GM12878 (cell line): ENCODE measurements at regions not wholly inside any gene's neighbourhood (a gene's known extent, or its start where the extent isn't known, plus 50 kb on each side); places are given as distances from the start of the nearest gene placed in this dataset.

Experiments
- ATAC-seq: fragments of 200-7000 bp; cut with Tn5 transposase; 3 replicates; pipeline ENCODE4 v1.9.1; 2020; ENCODE audit warnings: mild to moderate bottlenecking, moderate library complexity
- BruUV-seq: library from RNA; stranded (reverse); fragments of 400-500 nt; replicated peaks from 2 replicates; lab custom pipeline; 2021; lab: Mats Ljungman, UMichigan
- CTCF ChIA-PET: fragments of 300-600 bp; sonication (Branson Sonifier 250); formaldehyde crosslinking; extraction: SDS; loops from one replicate; lab custom pipeline; 2021; ENCODE audit warnings: inconsistent platforms; lab: Yijun Ruan, JAX
- POLR2A ChIA-PET: fragments of 350-600 bp; formaldehyde crosslinking; extraction: SDS; loops from one replicate; lab custom pipeline; 2021; ENCODE audit warnings: inconsistent platforms; lab: Charles Lee
- RAD21 ChIA-PET: fragments of 300-600 bp; sonication (Branson Sonifier 250); formaldehyde crosslinking; loops from one replicate; lab custom pipeline; 2023; ENCODE audit warnings: antibody characterized with exemption; ENCODE audit not compliant: unreplicated experiment; lab: Charles Lee
- SMC1A ChIA-PET: fragments of 300-600 bp; sonication (Branson Sonifier 250); formaldehyde crosslinking; loops from one replicate; lab custom pipeline; 2023; ENCODE audit not compliant: unreplicated experiment, uncharacterized antibody; lab: Charles Lee
- DNase-seq: peaks from one replicate; pipeline ENCODE4 v3.0.0-alpha.2; 2011; ENCODE audit warnings: low read depth, low spot score
- FAIRE-seq: peaks from 3 replicates; lab custom pipeline; 2011; peaks lifted over from hg19 to GRCh38; lab: Jason Lieb, UNC
- H2AFZ ChIP-seq: 2 replicates; pipeline ENCODE4 v1.6.0; 2011; ENCODE audit warnings: low read depth, low read length, control low read depth; ENCODE audit not compliant: control insufficient read depth
- H3K27ac ChIP-seq: 2 replicates; pipeline ENCODE4 v1.5.1; 2011; ENCODE audit warnings: control low read depth; ENCODE audit not compliant: control insufficient read depth, insufficient read depth
- H3K27me3 ChIP-seq, 2 experiments: replicated peaks in 1 of 2; 2 replicates each; pipeline versions ENCODE4 v1.6.0 to v1.6.1; 2011; ENCODE audit warnings: low read length in 1 of 2; ENCODE audit not compliant: control insufficient read depth in 2 of 2, insufficient read depth in 2 of 2
- H3K36me3 ChIP-seq, 2 experiments: 2 replicates each; pipeline ENCODE4 v1.5.1; 2011; ENCODE audit warnings: low read length in 1 of 2; ENCODE audit not compliant: control insufficient read depth in 2 of 2, insufficient read depth in 2 of 2
- H3K4me1 ChIP-seq: 2 replicates; pipeline ENCODE4 v1.6.1; 2011; ENCODE audit warnings: mild to moderate bottlenecking, low read length, moderate library complexity, mixed read lengths; ENCODE audit not compliant: control insufficient read depth, insufficient read depth
- H3K4me2 ChIP-seq: 2 replicates; pipeline ENCODE4 v1.6.0; 2011; ENCODE audit warnings: control low read depth; ENCODE audit not compliant: control insufficient read depth, insufficient read depth
- H3K4me3 ChIP-seq: fragments of 200-600 bp; sonication (generic); 2 replicates; pipeline ENCODE4 v1.5.1; 2016
- H3K79me2 ChIP-seq: 2 replicates; pipeline ENCODE4 v1.6.0; 2011; ENCODE audit warnings: low read length; ENCODE audit not compliant: control insufficient read depth, insufficient read depth
- H3K9ac ChIP-seq: 2 replicates; pipeline ENCODE4 v1.8.0; 2011; ENCODE audit warnings: low read length, control low read depth, mixed read lengths; ENCODE audit not compliant: control insufficient read depth, insufficient read depth
- H3K9me3 ChIP-seq: replicated peaks from 3 replicates; pipeline ENCODE4 v1.5.1; 2011; ENCODE audit warnings: mild to moderate bottlenecking, low read length; ENCODE audit not compliant: control insufficient read depth, insufficient read depth
- H4K20me1 ChIP-seq: 2 replicates; pipeline ENCODE4 v1.6.0; 2011; ENCODE audit not compliant: control insufficient read depth, insufficient read depth
- CREM ChIP-seq: IDR thresholded peaks from 2 replicates; pipeline ENCODE4 v1.6.1; 2014; ENCODE audit warnings: antibody characterized with exemption, low read depth
- DPF2 ChIP-seq: fragments of 450-650 bp; IDR thresholded peaks from 2 replicates; pipeline ENCODE4 v1.6.1; 2017; ENCODE audit warnings: mild to moderate bottlenecking
- FOXK2 ChIP-seq: fragments of 450-650 bp; IDR thresholded peaks from 2 replicates; pipeline ENCODE4 v1.6.1; 2017; ENCODE audit warnings: mild to moderate bottlenecking, moderate library complexity
- HCFC1 ChIP-seq: fragments of 150-350 bp; IDR thresholded peaks from 2 replicates; pipeline ENCODE4 v1.6.1; 2014; ENCODE audit warnings: low read length
- JUNB ChIP-seq: IDR thresholded peaks from 2 replicates; pipeline ENCODE4 v1.6.1; 2016; ENCODE audit warnings: antibody characterized with exemption, mild to moderate bottlenecking
- NBN ChIP-seq: fragments of 450-650 bp; IDR thresholded peaks from 2 replicates; pipeline ENCODE4 v1.6.1; 2016
- NRF1 ChIP-seq: conservative IDR thresholded peaks from 2 replicates; pipeline ENCODE4 v1.6.1; 2011; ENCODE audit warnings: mild to moderate bottlenecking, low read depth, low read length, improper control_type of control experiment
- POLR2A ChIP-seq: IDR thresholded peaks from 2 replicates; pipeline ENCODE4 v1.6.1; 2011; ENCODE audit warnings: low read depth, mild to moderate bottlenecking, low read length
- SIN3A ChIP-seq: IDR thresholded peaks from 2 replicates; pipeline ENCODE4 v1.6.1; 2012; ENCODE audit warnings: low read depth, low read length, improper control_type of control experiment
- SMC3 ChIP-seq: IDR thresholded peaks from 2 replicates; pipeline ENCODE4 v1.6.1; 2011; ENCODE audit warnings: low read length, improper control_type of control experiment, borderline replicate concordance
- TAF1 ChIP-seq: IDR thresholded peaks from 2 replicates; pipeline ENCODE4 v1.6.1; 2011; ENCODE audit warnings: mild to moderate bottlenecking, low read depth, low read length, borderline replicate concordance
- ZNF24 ChIP-seq: fragments of 450-650 bp; IDR thresholded peaks from 2 replicates; pipeline ENCODE4 v1.6.1; 2017; ENCODE audit warnings: antibody characterized with exemption, mild to moderate bottlenecking
- WGBS: methylation state at CpG from one replicate; pipeline ENCODE4 v1.1.6; 2016; ENCODE audit warnings: low lambda C conversion rate; ENCODE audit not compliant: insufficient replicate concordance, insufficient coverage; ENCODE audit errors: missing lambda C conversion rate; 5-methylcytosine and 5-hydroxymethylcytosine counted together
- in situ Hi-C: fragments of 300-500 bp; cut with MboI; formaldehyde crosslinking; loops from 9 replicates; pipeline ENCODE4 v1.14.3; 2018; ENCODE audit warnings: mixed read lengths
- intact Hi-C: fragments of 100-400 bp; cut with micrococcal nuclease; formaldehyde crosslinking; loops from one replicate; pipeline ENCODE4 v1.14.2; 2022; ENCODE audit not compliant: unreplicated experiment
- TF ChIP-seq, protein P1 (sequence below): fragments of 450-650 bp; IDR thresholded peaks from 2 replicates; pipeline ENCODE4 v1.6.1; 2017; ENCODE audit warnings: mild to moderate bottlenecking, moderate library complexity
- TF ChIP-seq, protein P2 (sequence below): IDR thresholded peaks from 2 replicates; pipeline ENCODE4 v1.6.1; 2012; ENCODE audit warnings: low read depth, low read length, improper control_type of control experiment
- TF ChIP-seq, protein P3 (sequence below): fragments of 450-650 bp; IDR thresholded peaks from 2 replicates; pipeline ENCODE4 v1.6.1; 2017; ENCODE audit warnings: borderline replicate concordance

DNA sequence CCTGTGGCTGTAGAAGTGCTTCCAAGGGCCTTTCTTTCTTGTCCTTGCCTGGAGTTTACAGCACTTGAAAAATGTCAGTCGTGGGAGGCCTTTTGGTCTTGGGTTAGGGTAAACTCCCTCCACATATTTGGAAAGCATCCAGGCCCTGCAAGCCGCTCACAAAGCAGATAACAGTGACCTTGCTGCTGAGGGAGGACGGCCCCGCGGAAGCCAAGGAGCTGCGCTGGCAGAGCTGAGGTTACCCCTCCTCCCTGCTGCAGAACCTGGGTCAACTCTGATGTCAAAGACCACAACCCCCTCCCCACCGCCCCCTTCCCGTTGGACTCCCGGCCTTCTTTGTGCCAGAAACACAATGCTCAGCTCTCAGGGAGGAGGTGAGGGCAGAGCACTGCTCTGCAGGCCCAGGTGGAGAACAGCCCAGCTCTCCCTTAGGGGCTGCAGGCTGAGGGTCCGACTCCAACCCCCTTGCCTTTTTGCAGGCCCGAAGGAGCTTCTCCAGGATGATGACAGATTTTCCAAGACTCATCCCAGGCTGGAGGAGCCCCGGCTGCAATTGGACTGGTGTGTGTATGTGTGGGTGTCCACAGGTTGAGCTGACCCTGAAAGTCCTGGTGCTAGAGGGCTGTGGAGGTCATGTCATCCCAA, 957.6 kb upstream of the ZNF722 start (continued):
- TF ChIP-seq, protein P1, sequence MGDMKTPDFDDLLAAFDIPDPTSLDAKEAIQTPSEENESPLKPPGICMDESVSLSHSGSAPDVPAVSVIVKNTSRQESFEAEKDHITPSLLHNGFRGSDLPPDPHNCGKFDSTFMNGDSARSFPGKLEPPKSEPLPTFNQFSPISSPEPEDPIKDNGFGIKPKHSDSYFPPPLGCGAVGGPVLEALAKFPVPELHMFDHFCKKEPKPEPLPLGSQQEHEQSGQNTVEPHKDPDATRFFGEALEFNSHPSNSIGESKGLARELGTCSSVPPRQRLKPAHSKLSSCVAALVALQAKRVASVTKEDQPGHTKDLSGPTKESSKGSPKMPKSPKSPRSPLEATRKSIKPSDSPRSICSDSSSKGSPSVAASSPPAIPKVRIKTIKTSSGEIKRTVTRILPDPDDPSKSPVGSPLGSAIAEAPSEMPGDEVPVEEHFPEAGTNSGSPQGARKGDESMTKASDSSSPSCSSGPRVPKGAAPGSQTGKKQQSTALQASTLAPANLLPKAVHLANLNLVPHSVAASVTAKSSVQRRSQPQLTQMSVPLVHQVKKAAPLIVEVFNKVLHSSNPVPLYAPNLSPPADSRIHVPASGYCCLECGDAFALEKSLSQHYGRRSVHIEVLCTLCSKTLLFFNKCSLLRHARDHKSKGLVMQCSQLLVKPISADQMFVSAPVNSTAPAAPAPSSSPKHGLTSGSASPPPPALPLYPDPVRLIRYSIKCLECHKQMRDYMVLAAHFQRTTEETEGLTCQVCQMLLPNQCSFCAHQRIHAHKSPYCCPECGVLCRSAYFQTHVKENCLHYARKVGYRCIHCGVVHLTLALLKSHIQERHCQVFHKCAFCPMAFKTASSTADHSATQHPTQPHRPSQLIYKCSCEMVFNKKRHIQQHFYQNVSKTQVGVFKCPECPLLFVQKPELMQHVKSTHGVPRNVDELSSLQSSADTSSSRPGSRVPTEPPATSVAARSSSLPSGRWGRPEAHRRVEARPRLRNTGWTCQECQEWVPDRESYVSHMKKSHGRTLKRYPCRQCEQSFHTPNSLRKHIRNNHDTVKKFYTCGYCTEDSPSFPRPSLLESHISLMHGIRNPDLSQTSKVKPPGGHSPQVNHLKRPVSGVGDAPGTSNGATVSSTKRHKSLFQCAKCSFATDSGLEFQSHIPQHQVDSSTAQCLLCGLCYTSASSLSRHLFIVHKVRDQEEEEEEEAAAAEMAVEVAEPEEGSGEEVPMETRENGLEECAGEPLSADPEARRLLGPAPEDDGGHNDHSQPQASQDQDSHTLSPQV = no peak
- TF ChIP-seq, protein P2, sequence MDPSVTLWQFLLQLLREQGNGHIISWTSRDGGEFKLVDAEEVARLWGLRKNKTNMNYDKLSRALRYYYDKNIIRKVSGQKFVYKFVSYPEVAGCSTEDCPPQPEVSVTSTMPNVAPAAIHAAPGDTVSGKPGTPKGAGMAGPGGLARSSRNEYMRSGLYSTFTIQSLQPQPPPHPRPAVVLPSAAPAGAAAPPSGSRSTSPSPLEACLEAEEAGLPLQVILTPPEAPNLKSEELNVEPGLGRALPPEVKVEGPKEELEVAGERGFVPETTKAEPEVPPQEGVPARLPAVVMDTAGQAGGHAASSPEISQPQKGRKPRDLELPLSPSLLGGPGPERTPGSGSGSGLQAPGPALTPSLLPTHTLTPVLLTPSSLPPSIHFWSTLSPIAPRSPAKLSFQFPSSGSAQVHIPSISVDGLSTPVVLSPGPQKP = no peak
- no peak for TF ChIP-seq POLR2A
- no peak for TF ChIP-seq NRF1

DNA sequence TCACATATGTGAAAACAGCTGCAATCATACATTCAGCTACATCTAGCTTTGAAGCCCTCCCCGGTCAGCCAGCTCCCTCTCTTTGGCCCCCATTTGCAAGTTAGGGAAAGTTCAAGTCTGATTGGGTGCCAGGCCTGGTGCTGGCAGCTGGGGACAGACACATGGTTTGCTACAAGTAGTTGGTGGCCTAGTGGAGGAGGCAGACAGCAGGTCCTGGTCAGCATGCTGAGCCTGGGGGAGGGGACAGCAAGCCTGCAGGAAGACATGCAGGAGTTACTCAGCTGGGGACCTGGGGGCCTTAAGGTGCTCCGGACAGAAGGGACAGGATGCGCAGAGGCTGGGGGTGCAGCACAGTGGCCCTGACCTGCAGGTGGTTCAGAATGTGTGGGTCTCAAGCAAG, 956.9 kb upstream of the ZNF722 start:
- no peak for FAIRE-seq
- POLR2A ChIA-PET = no interaction called here
- TF ChIP-seq ZNF24 = no peak
- TF ChIP-seq TAF1 = no peak
- no peak for TF ChIP-seq HCFC1
- TF ChIP-seq, protein P3, sequence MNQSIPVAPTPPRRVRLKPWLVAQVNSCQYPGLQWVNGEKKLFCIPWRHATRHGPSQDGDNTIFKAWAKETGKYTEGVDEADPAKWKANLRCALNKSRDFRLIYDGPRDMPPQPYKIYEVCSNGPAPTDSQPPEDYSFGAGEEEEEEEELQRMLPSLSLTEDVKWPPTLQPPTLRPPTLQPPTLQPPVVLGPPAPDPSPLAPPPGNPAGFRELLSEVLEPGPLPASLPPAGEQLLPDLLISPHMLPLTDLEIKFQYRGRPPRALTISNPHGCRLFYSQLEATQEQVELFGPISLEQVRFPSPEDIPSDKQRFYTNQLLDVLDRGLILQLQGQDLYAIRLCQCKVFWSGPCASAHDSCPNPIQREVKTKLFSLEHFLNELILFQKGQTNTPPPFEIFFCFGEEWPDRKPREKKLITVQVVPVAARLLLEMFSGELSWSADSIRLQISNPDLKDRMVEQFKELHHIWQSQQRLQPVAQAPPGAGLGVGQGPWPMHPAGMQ = no peak
- TF ChIP-seq SIN3A = no peak
- no peak for TF ChIP-seq JUNB
- TF ChIP-seq CREM = no peak
- TF ChIP-seq FOXK2 = no peak
- no peak for TF ChIP-seq SMC3
- no peak for TF ChIP-seq NBN
- TF ChIP-seq DPF2 = no peak
- TF ChIP-seq, all 136 proteins: peak for 0
- Histone ChIP-seq H3K4me1 (no peaks in the 10 kb centered on the region), H3K79me2 (no peaks in the 10 kb centered on the region), H3K27ac (no peak overlapping the region), H3K9me3 (no peaks in the 10 kb centered on the region; the same call in 2 of the 3 replicates), H3K27me3 (no peaks in the 10 kb centered on the region), H4K20me1 (no peaks in the 10 kb centered on the region), H3K9ac (no peak overlapping the region), H3K4me3 (no peak overlapping the region), H2AFZ (no peak overlapping the region), H3K4me2 (no peak overlapping the region), H3K36me3 (no peaks in the 10 kb centered on the region)
- ChIA-PET RAD21 (no interaction called here), SMC1A (no interaction called here), CTCF (no interaction called here)
- intact Hi-C loops (no loop called here), in situ Hi-C loops (no loop called here)
- no peak for DNase-seq
- 37% methylated on average over 3 of the region's 3 CpGs for WGBS
- no peak for ATAC-seq
- no TSS peak for BruUV-seq
